HUES6 (cell line): ENCODE measurements at regions not wholly inside any gene's neighbourhood (a gene's known extent, or its start where the extent isn't known, plus 50 kb on each side); places are given as distances from the start of the nearest gene placed in this dataset.

Experiments used
- H3K27ac ChIP-seq: 2 replicates; pipeline ENCODE4 v1.7.0; 2013; ENCODE audit warnings: low read depth, mild to moderate bottlenecking, low read length, inconsistent platforms
- H3K27me3 ChIP-seq: 2 replicates; pipeline ENCODE4 v1.6.1; 2013; ENCODE audit warnings: low read length; ENCODE audit not compliant: control insufficient read depth, insufficient read depth
- H3K36me3 ChIP-seq: 2 replicates; pipeline ENCODE4 v1.6.1; 2013; ENCODE audit warnings: low read length; ENCODE audit not compliant: control insufficient read depth, insufficient read depth
- H3K4me1 ChIP-seq: 2 replicates; pipeline ENCODE4 v1.6.1; 2013; ENCODE audit warnings: low read length; ENCODE audit not compliant: control insufficient read depth, insufficient read depth
- H3K4me3 ChIP-seq: 2 replicates; pipeline ENCODE4 v1.5.1; 2013; ENCODE audit warnings: low read depth, low read length
- H3K9ac ChIP-seq: one replicate; pipeline ENCODE4 v1.6.1; 2013; ENCODE audit warnings: mild to moderate bottlenecking, low read length
- H3K9me3 ChIP-seq: 2 replicates; pipeline ENCODE4 v1.6.1; 2013; ENCODE audit warnings: low read depth, low read length; ENCODE audit not compliant: control insufficient read depth, insufficient read depth

- Histone ChIP-seq H3K36me3 (no peaks in the 10 kb centered on the region), H3K4me3 (no peak overlapping the region), H3K9me3 (no peaks in the 10 kb centered on the region), H3K27ac (no peak overlapping the region), H3K9ac (no peak overlapping the region), H3K27me3 (no peaks in the 10 kb centered on the region), H3K4me1 (no peaks in the 10 kb centered on the region)
Observed at GRCh38 chr1:208756339-208756981, 512.3 kb upstream of the PLXNA2 start.

GRCh38 chr1:208757846-208758245 lies 513.7 kb upstream of the PLXNA2 start:
- H3K27me3 ChIP-seq = no peaks in the 10 kb centered on the region
- H3K36me3 ChIP-seq = no peaks in the 10 kb centered on the region
- H3K4me3 ChIP-seq = no peak overlapping the region
- H3K9ac ChIP-seq = no peak overlapping the region
- H3K4me1 ChIP-seq = no peaks in the 10 kb centered on the region
- H3K27ac ChIP-seq = no peak overlapping the region
- no peaks in the 10 kb centered on the region for H3K9me3 ChIP-seq

GRCh38 chr1:208759255-208759654 lies 515.1 kb upstream of the PLXNA2 start:
- Histone ChIP-seq H3K9me3 (no peaks in the 10 kb centered on the region), H3K36me3 (no peaks in the 10 kb centered on the region), H3K4me3 (no peak overlapping the region), H3K9ac (no peak overlapping the region), H3K4me1 (no peaks in the 10 kb centered on the region), H3K27ac (no peak overlapping the region), H3K27me3 (no peaks in the 10 kb centered on the region)

GRCh38 chr1:208763971-208764370 lies 519.8 kb upstream of the PLXNA2 start:
- Histone ChIP-seq H3K4me1 (no peaks in the 10 kb centered on the region), H3K27ac (no peak overlapping the region), H3K27me3 (no peaks in the 10 kb centered on the region), H3K9ac (no peak overlapping the region), H3K9me3 (no peaks in the 10 kb centered on the region), H3K4me3 (no peak overlapping the region), H3K36me3 (no peaks in the 10 kb centered on the region)

DNA sequence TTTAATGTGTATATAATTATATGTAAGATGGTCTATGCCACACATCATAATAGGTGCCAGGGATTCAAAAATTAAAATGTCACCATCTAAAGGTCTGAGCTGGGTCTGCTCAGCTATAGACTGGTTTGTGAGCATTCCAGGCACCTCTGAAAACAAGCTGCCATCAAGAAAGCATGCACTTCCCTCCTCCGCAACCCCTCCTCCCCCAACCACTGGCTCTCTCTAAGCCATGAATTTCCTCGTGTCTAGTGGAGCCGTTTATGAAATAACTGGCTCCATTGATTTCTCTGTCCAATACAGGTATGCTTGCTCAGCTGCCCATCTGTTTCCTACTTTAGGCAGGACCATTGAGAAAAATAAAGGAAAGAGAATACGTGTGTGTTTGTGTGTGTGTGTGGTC lies 522.6 kb upstream of the PLXNA2 start:
- Histone ChIP-seq H3K36me3 (no peaks in the 10 kb centered on the region), H3K27me3 (no peaks in the 10 kb centered on the region), H3K4me3 (no peak overlapping the region)

DNA sequence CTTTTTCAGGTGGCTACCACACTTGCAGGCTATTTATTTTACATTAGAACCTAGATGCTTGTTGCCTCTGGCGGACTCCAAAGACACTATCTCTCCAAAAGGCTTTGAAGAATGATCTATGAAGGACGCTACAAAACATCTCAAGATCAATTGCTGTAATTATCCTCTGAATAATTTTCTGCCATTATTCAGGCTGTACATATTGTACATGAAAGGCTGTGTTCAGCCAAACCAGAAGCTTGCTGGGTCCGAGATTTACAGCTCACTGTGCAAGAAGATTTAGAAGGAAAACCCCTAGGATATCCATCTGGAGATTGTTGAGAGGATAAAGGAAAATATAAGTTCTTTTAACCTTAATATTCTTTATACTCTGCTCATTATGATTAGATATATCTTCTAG lies 523.6 kb upstream of the PLXNA2 start:
- H3K27ac ChIP-seq = no peak overlapping the region
- H3K36me3 ChIP-seq = no peaks in the 10 kb centered on the region
- no peak overlapping the region for H3K4me3 ChIP-seq
- H3K27me3 ChIP-seq = no peaks in the 10 kb centered on the region
- H3K9ac ChIP-seq = no peak overlapping the region
- no peaks in the 10 kb centered on the region for H3K4me1 ChIP-seq
- H3K9me3 ChIP-seq = no peaks in the 10 kb centered on the region

More for the DNA sequence above, 522.6 kb upstream of the PLXNA2 start:
- no peak overlapping the region for H3K27ac ChIP-seq
- no peaks in the 10 kb centered on the region for H3K4me1 ChIP-seq
- no peak overlapping the region for H3K9ac ChIP-seq
- no peaks in the 10 kb centered on the region for H3K9me3 ChIP-seq

- Histone ChIP-seq H3K9me3 (no peaks in the 10 kb centered on the region), H3K27me3 (no peaks in the 10 kb centered on the region), H3K4me3 (no peak overlapping the region), H3K9ac (no peak overlapping the region), H3K4me1 (no peaks in the 10 kb centered on the region), H3K27ac (no peak overlapping the region), H3K36me3 (no peaks in the 10 kb centered on the region)
Observed at GRCh38 chr1:208772891-208773290, 528.7 kb upstream of the PLXNA2 start.

DNA sequence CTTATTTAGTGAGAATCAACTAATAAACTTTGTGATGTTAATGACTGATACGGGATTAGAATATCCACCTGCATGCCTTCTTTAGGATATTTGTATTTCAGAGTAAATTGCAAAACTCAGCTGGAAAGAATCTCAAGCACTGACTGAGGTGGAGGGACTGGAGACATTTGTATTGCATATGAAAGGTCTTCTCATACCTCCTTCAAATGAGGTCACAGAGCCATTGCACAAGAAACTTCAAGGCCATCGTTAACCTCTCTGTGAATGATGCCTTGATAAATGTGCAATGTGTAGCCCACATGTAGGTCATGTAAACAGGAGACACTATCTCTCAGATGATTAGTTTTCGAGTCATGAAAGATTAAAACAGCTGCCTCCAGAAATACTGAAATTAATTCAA lies 531.7 kb upstream of the PLXNA2 start:
- Histone ChIP-seq H3K27me3 (no peaks in the 10 kb centered on the region), H3K4me1 (peaks cover 6% of the 10 kb centered on the region), H3K9me3 (no peaks in the 10 kb centered on the region), H3K9ac (no peak overlapping the region), H3K36me3 (no peaks in the 10 kb centered on the region), H3K4me3 (no peak overlapping the region), H3K27ac (no peak overlapping the region)

GRCh38 chr1:208778417-208778816 lies 534.2 kb upstream of the PLXNA2 start:
- no peak overlapping the region for H3K9ac ChIP-seq
- no peak overlapping the region for H3K4me3 ChIP-seq
- no peaks in the 10 kb centered on the region for H3K9me3 ChIP-seq
- no peaks in the 10 kb centered on the region for H3K36me3 ChIP-seq
- no peak overlapping the region for H3K27ac ChIP-seq
- H3K4me1 ChIP-seq = peaks cover 24% of the 10 kb centered on the region
- H3K27me3 ChIP-seq = no peaks in the 10 kb centered on the region

- no peaks in the 10 kb centered on the region for H3K36me3 ChIP-seq
- no peaks in the 10 kb centered on the region for H3K9me3 ChIP-seq
- peaks cover 24% of the 10 kb centered on the region for H3K4me1 ChIP-seq
- no peak overlapping the region for H3K27ac ChIP-seq
- H3K9ac ChIP-seq = no peak overlapping the region
- H3K27me3 ChIP-seq = no peaks in the 10 kb centered on the region
- H3K4me3 ChIP-seq = no peak overlapping the region
Observed at GRCh38 chr1:208781391-208782045, 537.3 kb upstream of the PLXNA2 start.

- H3K4me3 ChIP-seq = no peak overlapping the region
- H3K9me3 ChIP-seq = no peaks in the 10 kb centered on the region
- no peaks in the 10 kb centered on the region for H3K36me3 ChIP-seq
- H3K27me3 ChIP-seq = no peaks in the 10 kb centered on the region; the same call in 1 of the 2 replicates
- H3K27ac ChIP-seq = no peak overlapping the region
- H3K4me1 ChIP-seq = peaks cover 30% of the 10 kb centered on the region
- no peak overlapping the region for H3K9ac ChIP-seq
Observed at GRCh38 chr1:208782186-208782585, 538.0 kb upstream of the PLXNA2 start.
